ENCODE measurements at regions not wholly inside any gene's neighbourhood (a gene's known extent, or its start where the extent isn't known, plus 50 kb on each side); places are given as distances from the start of the nearest gene placed in this dataset.

DNA sequence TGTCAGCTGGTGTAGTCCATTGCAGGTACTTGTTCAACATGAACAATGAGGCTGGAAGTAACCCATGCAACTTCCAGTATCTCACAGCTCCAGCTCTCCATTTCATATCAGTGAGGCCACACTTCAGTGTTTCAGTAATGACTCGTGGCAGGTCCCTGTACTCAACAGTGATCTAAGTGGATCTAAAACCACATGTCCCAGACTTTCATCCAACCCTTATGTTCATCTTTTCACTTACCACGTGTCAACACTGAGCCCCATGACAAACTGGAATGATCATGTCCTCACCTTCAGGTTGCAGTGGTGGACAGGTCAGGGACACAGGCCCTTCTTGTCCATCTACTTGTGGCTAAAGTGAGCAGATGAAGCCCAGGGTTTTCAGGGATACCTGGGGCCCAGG is 155.0 kb upstream of the GRB10 start:
- no peaks in the 10 kb centered on the region for H3K36me3 ChIP-seq (ENCODE audit: control insufficient read depth in 4 of 4, insufficient read depth in 3 of 4, low read depth in 1 of 4, low read length in 3 of 4)
- DNase-seq (ENCODE audit: low spot score): no peak
- peaks cover 0 to 3% (median 0%) of the 10 kb centered on the region in 4 donors for H3K4me1 ChIP-seq (ENCODE audit: control insufficient read depth in 4 of 4, insufficient read depth in 4 of 4, low read length in 3 of 4)
- no peak overlapping the region for H3K4me3 ChIP-seq (ENCODE audit: low read depth in 1 of 3, low read length in 3 of 3)
- no peak overlapping the region for H3K27ac ChIP-seq (ENCODE audit: low read depth in 1 of 2, low read length in 2 of 2)
- H3K9ac ChIP-seq (ENCODE audit: low read depth in 1 of 2, low read length in 2 of 2): no peak overlapping the region
- no peaks in the 10 kb centered on the region for H3K27me3 ChIP-seq (ENCODE audit: control insufficient read depth in 4 of 4, insufficient read depth in 4 of 4, low read length in 3 of 4)
- 69% methylated on average over 2 of the region's 2 CpGs for WGBS
- TF ChIP-seq, protein P1, sequence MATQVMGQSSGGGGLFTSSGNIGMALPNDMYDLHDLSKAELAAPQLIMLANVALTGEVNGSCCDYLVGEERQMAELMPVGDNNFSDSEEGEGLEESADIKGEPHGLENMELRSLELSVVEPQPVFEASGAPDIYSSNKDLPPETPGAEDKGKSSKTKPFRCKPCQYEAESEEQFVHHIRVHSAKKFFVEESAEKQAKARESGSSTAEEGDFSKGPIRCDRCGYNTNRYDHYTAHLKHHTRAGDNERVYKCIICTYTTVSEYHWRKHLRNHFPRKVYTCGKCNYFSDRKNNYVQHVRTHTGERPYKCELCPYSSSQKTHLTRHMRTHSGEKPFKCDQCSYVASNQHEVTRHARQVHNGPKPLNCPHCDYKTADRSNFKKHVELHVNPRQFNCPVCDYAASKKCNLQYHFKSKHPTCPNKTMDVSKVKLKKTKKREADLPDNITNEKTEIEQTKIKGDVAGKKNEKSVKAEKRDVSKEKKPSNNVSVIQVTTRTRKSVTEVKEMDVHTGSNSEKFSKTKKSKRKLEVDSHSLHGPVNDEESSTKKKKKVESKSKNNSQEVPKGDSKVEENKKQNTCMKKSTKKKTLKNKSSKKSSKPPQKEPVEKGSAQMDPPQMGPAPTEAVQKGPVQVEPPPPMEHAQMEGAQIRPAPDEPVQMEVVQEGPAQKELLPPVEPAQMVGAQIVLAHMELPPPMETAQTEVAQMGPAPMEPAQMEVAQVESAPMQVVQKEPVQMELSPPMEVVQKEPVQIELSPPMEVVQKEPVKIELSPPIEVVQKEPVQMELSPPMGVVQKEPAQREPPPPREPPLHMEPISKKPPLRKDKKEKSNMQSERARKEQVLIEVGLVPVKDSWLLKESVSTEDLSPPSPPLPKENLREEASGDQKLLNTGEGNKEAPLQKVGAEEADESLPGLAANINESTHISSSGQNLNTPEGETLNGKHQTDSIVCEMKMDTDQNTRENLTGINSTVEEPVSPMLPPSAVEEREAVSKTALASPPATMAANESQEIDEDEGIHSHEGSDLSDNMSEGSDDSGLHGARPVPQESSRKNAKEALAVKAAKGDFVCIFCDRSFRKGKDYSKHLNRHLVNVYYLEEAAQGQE (IDR thresholded peaks at IDR 0.05): no peak
- TF ChIP-seq EGR1 (IDR thresholded peaks at IDR 0.05; ENCODE audit: low read depth in 2 of 2) (no peak), SP1 (IDR thresholded peaks at IDR 0.05) (no peak), NR2F2 (IDR thresholded peaks at IDR 0.05) (no peak), RXRA (IDR thresholded peaks at IDR 0.05) (no peak), HNF4A (conservative IDR thresholded peaks at IDR 0.05) (no peak), GABPA (IDR thresholded peaks at IDR 0.05 in 1 of 2, conservative IDR thresholded peaks at IDR 0.05 in 1 of 2) (no peak), TAF1 (conservative IDR thresholded peaks at IDR 0.05) (no peak), RAD21 (IDR thresholded peaks at IDR 0.05) (no peak), YY1 (IDR thresholded peaks at IDR 0.05) (no peak), FOXA1 (IDR thresholded peaks at IDR 0.05) (no peak), FOXA2 (IDR thresholded peaks at IDR 0.05) (no peak)
- TF ChIP-seq, protein P2, sequence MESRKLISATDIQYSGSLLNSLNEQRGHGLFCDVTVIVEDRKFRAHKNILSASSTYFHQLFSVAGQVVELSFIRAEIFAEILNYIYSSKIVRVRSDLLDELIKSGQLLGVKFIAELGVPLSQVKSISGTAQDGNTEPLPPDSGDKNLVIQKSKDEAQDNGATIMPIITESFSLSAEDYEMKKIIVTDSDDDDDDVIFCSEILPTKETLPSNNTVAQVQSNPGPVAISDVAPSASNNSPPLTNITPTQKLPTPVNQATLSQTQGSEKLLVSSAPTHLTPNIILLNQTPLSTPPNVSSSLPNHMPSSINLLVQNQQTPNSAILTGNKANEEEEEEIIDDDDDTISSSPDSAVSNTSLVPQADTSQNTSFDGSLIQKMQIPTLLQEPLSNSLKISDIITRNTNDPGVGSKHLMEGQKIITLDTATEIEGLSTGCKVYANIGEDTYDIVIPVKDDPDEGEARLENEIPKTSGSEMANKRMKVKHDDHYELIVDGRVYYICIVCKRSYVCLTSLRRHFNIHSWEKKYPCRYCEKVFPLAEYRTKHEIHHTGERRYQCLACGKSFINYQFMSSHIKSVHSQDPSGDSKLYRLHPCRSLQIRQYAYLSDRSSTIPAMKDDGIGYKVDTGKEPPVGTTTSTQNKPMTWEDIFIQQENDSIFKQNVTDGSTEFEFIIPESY (IDR thresholded peaks at IDR 0.05): no peak
- TF ChIP-seq, protein P3, sequence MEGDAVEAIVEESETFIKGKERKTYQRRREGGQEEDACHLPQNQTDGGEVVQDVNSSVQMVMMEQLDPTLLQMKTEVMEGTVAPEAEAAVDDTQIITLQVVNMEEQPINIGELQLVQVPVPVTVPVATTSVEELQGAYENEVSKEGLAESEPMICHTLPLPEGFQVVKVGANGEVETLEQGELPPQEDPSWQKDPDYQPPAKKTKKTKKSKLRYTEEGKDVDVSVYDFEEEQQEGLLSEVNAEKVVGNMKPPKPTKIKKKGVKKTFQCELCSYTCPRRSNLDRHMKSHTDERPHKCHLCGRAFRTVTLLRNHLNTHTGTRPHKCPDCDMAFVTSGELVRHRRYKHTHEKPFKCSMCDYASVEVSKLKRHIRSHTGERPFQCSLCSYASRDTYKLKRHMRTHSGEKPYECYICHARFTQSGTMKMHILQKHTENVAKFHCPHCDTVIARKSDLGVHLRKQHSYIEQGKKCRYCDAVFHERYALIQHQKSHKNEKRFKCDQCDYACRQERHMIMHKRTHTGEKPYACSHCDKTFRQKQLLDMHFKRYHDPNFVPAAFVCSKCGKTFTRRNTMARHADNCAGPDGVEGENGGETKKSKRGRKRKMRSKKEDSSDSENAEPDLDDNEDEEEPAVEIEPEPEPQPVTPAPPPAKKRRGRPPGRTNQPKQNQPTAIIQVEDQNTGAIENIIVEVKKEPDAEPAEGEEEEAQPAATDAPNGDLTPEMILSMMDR (IDR thresholded peaks at IDR 0.05; ENCODE audit: low read depth, low read length, missing input control): no peak
- peaks cover 0 to 2% (median 0%) of the 10 kb centered on the region in 4 donors for H3K9me3 ChIP-seq (ENCODE audit: control insufficient read depth in 4 of 4, low read length in 3 of 4)

- Histone ChIP-seq H3K27ac (ENCODE audit: low read depth in 1 of 2, low read length in 2 of 2) (no peak overlapping the region), H3K4me1 (ENCODE audit: control insufficient read depth in 4 of 4, insufficient read depth in 4 of 4, low read length in 3 of 4) (no peaks in the 10 kb centered on the region), H3K4me3 (ENCODE audit: low read depth in 1 of 3, low read length in 3 of 3) (no peak overlapping the region), H3K36me3 (ENCODE audit: control insufficient read depth in 4 of 4, insufficient read depth in 3 of 4, low read depth in 1 of 4, low read length in 3 of 4) (no peaks in the 10 kb centered on the region), H3K27me3 (ENCODE audit: control insufficient read depth in 4 of 4, insufficient read depth in 4 of 4, low read length in 3 of 4) (no peaks in the 10 kb centered on the region), H3K9ac (ENCODE audit: low read depth in 1 of 2, low read length in 2 of 2) (no peak overlapping the region), H3K9me3 (ENCODE audit: control insufficient read depth in 4 of 4, low read length in 3 of 4) (peaks cover 0 to 4% (median 1%) of the 10 kb centered on the region in 4 donors)
- DNase-seq (ENCODE audit: low spot score): no peak
- 38% methylated on average over 1 of the region's 1 CpG for WGBS
- TF ChIP-seq, protein P2 (IDR thresholded peaks at IDR 0.05): no peak
- TF ChIP-seq TAF1 (conservative IDR thresholded peaks at IDR 0.05): no peak
Measured at GRCh38 chr7:50926049-50926448, 143.4 kb upstream of the GRB10 start.

Measured in liver (tissue), 8 donors.